ENCODE measurements at regions not wholly inside any gene's neighbourhood (a gene's known extent, or its start where the extent isn't known, plus 50 kb on each side); places are given as distances from the start of the nearest gene placed in this dataset.
"Not testable (repeated sequence)": the region's sequence is repeated elsewhere in the genome, so short reads cannot be mapped to it uniquely, and the experiment has no call there.

- no peak for FAIRE-seq
- DNase-seq (ENCODE audit: low spot score) = no peak
Measured at GRCh38 chr20:12798286-12798685, 210.5 kb upstream of the SPTLC3 start.

- DNase-seq (ENCODE audit: low spot score) = no peak
- FAIRE-seq = no peak
Measured at GRCh38 chr20:12808006-12808567, 200.7 kb upstream of the SPTLC3 start.

- no peak for DNase-seq (ENCODE audit: low spot score)
- FAIRE-seq = no peak
Measured at GRCh38 chr20:12815231-12815768, 193.5 kb upstream of the SPTLC3 start.

GRCh38 chr20:12815778-12816408 is 192.9 kb upstream of the SPTLC3 start:
- no peak for FAIRE-seq

GRCh38 chr20:12821249-12821648 is 187.5 kb upstream of the SPTLC3 start:
- DNase-seq (ENCODE audit: low spot score) (no peak), FAIRE-seq (no peak)

More at GRCh38 chr20:12815778-12816408, 192.9 kb upstream of the SPTLC3 start:
- no peak for DNase-seq (ENCODE audit: low spot score)

GRCh38 chr20:12823734-12824133 is 185.0 kb upstream of the SPTLC3 start:
- DNase-seq (ENCODE audit: low spot score) = no peak
- FAIRE-seq = no peak

- FAIRE-seq (no peak), DNase-seq (ENCODE audit: low spot score) (no peak)
Measured at GRCh38 chr20:12824328-12825225, 184.2 kb upstream of the SPTLC3 start.

- FAIRE-seq (no peak), DNase-seq (ENCODE audit: low spot score) (no peak)
Measured at GRCh38 chr20:12825226-12825595, 183.6 kb upstream of the SPTLC3 start.

GRCh38 chr20:12827816-12828385 is 180.9 kb upstream of the SPTLC3 start:
- no peak for DNase-seq (ENCODE audit: low spot score)

GRCh38 chr20:12829170-12829569 is 179.6 kb upstream of the SPTLC3 start:
- FAIRE-seq (no peak), DNase-seq (ENCODE audit: low spot score) (no peak)

More at GRCh38 chr20:12827816-12828385, 180.9 kb upstream of the SPTLC3 start:
- FAIRE-seq = no peak

- no peak for FAIRE-seq
- DNase-seq (ENCODE audit: low spot score) = no peak
Measured at GRCh38 chr20:12833861-12834260, 174.9 kb upstream of the SPTLC3 start.

GRCh38 chr20:12835999-12836398 is 172.8 kb upstream of the SPTLC3 start:
- DNase-seq (ENCODE audit: low spot score) = no peak
- FAIRE-seq = no peak

GRCh38 chr20:12837646-12838045 is 171.1 kb upstream of the SPTLC3 start:
- FAIRE-seq (no peak), DNase-seq (ENCODE audit: low spot score) (no peak)

- no peak for DNase-seq (ENCODE audit: low spot score)
- FAIRE-seq = no peak
Measured at GRCh38 chr20:12838261-12838866, 170.4 kb upstream of the SPTLC3 start.

- FAIRE-seq (no peak), DNase-seq (ENCODE audit: low spot score) (no peak)
Measured at GRCh38 chr20:12847872-12848271, 160.9 kb upstream of the SPTLC3 start.

- no peak for FAIRE-seq
- DNase-seq (ENCODE audit: low spot score) = no peak
Measured at GRCh38 chr20:12849225-12849910, 159.4 kb upstream of the SPTLC3 start.

GRCh38 chr20:12857643-12858042 is 151.1 kb upstream of the SPTLC3 start:
- DNase-seq (ENCODE audit: low spot score); FAIRE-seq: not testable (repeated sequence)

- DNase-seq (ENCODE audit: low spot score) (no peak), FAIRE-seq (no peak)
Measured at GRCh38 chr20:12860619-12861247, 148.0 kb upstream of the SPTLC3 start.

GRCh38 chr20:12869669-12870068 is 139.1 kb upstream of the SPTLC3 start:
- FAIRE-seq = no peak
- no peak for DNase-seq (ENCODE audit: low spot score)

- FAIRE-seq = no peak
Measured at GRCh38 chr20:12870588-12870987, 138.2 kb upstream of the SPTLC3 start.

More at GRCh38 chr20:12870588-12870987, 138.2 kb upstream of the SPTLC3 start:
- no peak for DNase-seq (ENCODE audit: low spot score)

All from RCC 7860 (cell line).